Stomach (tissue), 4 donors: ENCODE measurements at regions not wholly inside any gene's neighbourhood (a gene's known extent, or its start where the extent isn't known, plus 50 kb on each side); places are given as distances from the start of the nearest gene placed in this dataset.

Experiments
- EP300 ChIP-seq: sonication (generic); formaldehyde crosslinking; IDR thresholded peaks from one replicate; pipeline ENCODE4 v1.6.1; 2017; ENCODE audit warnings: antibody characterized with exemption
- POLR2A ChIP-seq, 4 donors: fragments of 450-650 bp; IDR thresholded peaks; one replicate each; pipeline ENCODE4 v1.6.1; 2016; ENCODE audit warnings: antibody characterized with exemption in 4 of 4, control low read depth in 2 of 4, mild to moderate bottlenecking in 1 of 4, moderate library complexity in 1 of 4
- POLR2AphosphoS5 ChIP-seq, 3 donors: sonication (generic); formaldehyde crosslinking; IDR thresholded peaks; one replicate each; pipeline ENCODE4 v1.6.1; 2016; ENCODE audit warnings: antibody characterized with exemption in 3 of 3
- TF ChIP-seq, protein P1 (sequence below), 7 experiments: fragments of 450-650 bp in 4 of 7; fragments of 200-600 bp in 3 of 7; sonication (generic) in 3 of 7; IDR thresholded peaks; one replicate each; pipeline ENCODE4 v1.5.1; 2016 to 2019; ENCODE audit warnings: antibody characterized with exemption in 7 of 7, control low read depth in 2 of 7, mild to moderate bottlenecking in 1 of 7

DNA sequence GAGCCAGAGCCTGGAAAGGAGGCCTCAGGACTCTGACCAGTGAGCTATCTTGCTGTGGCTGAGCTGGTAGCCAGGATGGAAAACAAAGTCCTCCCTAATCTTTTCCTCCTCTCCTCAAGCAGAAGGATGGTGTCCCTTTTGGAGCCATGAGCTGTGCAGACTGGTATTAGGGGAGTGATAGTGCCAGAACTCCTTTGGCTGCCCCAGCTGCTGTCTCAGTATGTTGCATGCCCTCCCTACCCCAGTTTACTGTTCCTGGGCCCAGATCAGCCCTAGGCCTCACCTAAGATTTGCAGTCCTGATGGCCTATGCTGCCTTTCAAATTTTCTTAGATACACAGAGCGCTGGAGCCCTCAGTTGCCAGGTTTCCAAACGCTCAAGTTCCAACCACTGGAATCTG is 150.3 kb upstream of the ALG10B start:
- TF ChIP-seq, protein P1, sequence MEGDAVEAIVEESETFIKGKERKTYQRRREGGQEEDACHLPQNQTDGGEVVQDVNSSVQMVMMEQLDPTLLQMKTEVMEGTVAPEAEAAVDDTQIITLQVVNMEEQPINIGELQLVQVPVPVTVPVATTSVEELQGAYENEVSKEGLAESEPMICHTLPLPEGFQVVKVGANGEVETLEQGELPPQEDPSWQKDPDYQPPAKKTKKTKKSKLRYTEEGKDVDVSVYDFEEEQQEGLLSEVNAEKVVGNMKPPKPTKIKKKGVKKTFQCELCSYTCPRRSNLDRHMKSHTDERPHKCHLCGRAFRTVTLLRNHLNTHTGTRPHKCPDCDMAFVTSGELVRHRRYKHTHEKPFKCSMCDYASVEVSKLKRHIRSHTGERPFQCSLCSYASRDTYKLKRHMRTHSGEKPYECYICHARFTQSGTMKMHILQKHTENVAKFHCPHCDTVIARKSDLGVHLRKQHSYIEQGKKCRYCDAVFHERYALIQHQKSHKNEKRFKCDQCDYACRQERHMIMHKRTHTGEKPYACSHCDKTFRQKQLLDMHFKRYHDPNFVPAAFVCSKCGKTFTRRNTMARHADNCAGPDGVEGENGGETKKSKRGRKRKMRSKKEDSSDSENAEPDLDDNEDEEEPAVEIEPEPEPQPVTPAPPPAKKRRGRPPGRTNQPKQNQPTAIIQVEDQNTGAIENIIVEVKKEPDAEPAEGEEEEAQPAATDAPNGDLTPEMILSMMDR (IDR thresholded peaks at IDR 0.05): no peak
- TF ChIP-seq POLR2A (IDR thresholded peaks at IDR 0.05): no peak
- TF ChIP-seq EP300: no peak
- TF ChIP-seq POLR2AphosphoS5 (IDR thresholded peaks at IDR 0.05): no peak
